GM23338 (cell line): ENCODE measurements at regions not wholly inside any gene's neighbourhood (a gene's known extent, or its start where the extent isn't known, plus 50 kb on each side); places are given as distances from the start of the nearest gene placed in this dataset.

ENCODE experiments used
- ATAC-seq: fragments of 200-7000 bp; cut with Tn5 transposase; 3 replicates; pipeline ENCODE4 v1.9.1; 2020
- DNase-seq: peaks from one replicate; pipeline ENCODE4 v3.0.0-alpha.2; 2015; ENCODE audit warnings: low spot score
- H2AFZ ChIP-seq: fragments of 200-600 bp; sonication (generic); 2 replicates; pipeline ENCODE4 v1.8.0; 2016; ENCODE audit warnings: antibody characterized with exemption, mild to moderate bottlenecking, moderate library complexity
- H3F3A ChIP-seq: fragments of 200-600 bp; sonication (generic); replicated peaks from 2 replicates; pipeline ENCODE4 v1.8.0; 2017; ENCODE audit warnings: antibody characterized with exemption, mixed run types, low read depth
- H3K27ac ChIP-seq: fragments of 200-600 bp; sonication (generic); 2 replicates; pipeline ENCODE4 v1.6.1; 2016; ENCODE audit warnings: low read depth
- H3K27me3 ChIP-seq: fragments of 200-600 bp; sonication (generic); 2 replicates; pipeline ENCODE4 v1.8.0; 2016; ENCODE audit warnings: mild to moderate bottlenecking, mixed run types, moderate library complexity; ENCODE audit not compliant: insufficient read depth
- H3K36me3 ChIP-seq: fragments of 200-600 bp; sonication (generic); 2 replicates; pipeline ENCODE4 v1.8.0; 2016; ENCODE audit warnings: mild to moderate bottlenecking; ENCODE audit not compliant: insufficient read depth
- H3K4me1 ChIP-seq: fragments of 200-600 bp; sonication (generic); 2 replicates; pipeline ENCODE4 v1.8.0; 2016; ENCODE audit warnings: mild to moderate bottlenecking, moderate library complexity; ENCODE audit not compliant: insufficient read depth
- H3K4me2 ChIP-seq: fragments of 200-600 bp; sonication (generic); 2 replicates; pipeline ENCODE4 v1.7.1; 2017; ENCODE audit warnings: mixed run types
- H3K4me3 ChIP-seq: fragments of 200-600 bp; sonication (generic); 2 replicates; pipeline ENCODE4 v1.6.1; 2016; ENCODE audit warnings: mixed run types
- H3K79me2 ChIP-seq: fragments of 200-600 bp; sonication (generic); replicated peaks from 2 replicates; pipeline ENCODE4 v1.8.0; 2017; ENCODE audit warnings: mild to moderate bottlenecking; ENCODE audit not compliant: insufficient read depth
- H3K9me2 ChIP-seq: fragments of 200-600 bp; sonication (generic); 2 replicates; pipeline ENCODE4 v1.8.0; 2017; ENCODE audit not compliant: insufficient read depth
- H4K20me1 ChIP-seq: fragments of 200-600 bp; sonication (generic); replicated peaks from 2 replicates; pipeline ENCODE4 v1.8.0; 2017; ENCODE audit warnings: mild to moderate bottlenecking; ENCODE audit not compliant: insufficient read depth
- H3K27ac Mint-ChIP-seq: 2 replicates; pipeline ENCODE4 v1.8.0; 2020; ENCODE audit warnings: inconsistent platforms, mild to moderate bottlenecking, moderate library complexity, mixed read lengths
- H3K27me3 Mint-ChIP-seq: 3 replicates; pipeline ENCODE4 v1.8.0; 2022; ENCODE audit warnings: low read depth, mild to moderate bottlenecking, moderate library complexity, mixed read lengths, inconsistent platforms; ENCODE audit not compliant: insufficient read depth, poor library complexity
- H3K36me3 Mint-ChIP-seq: 3 replicates; pipeline ENCODE4 v1.8.0; 2021; ENCODE audit warnings: low read depth, mild to moderate bottlenecking, inconsistent platforms, moderate library complexity, mixed read lengths
- H3K4me1 Mint-ChIP-seq: 3 replicates; pipeline ENCODE4 v1.8.0; 2020; ENCODE audit warnings: mild to moderate bottlenecking, inconsistent platforms, mixed read lengths
- H3K4me3 Mint-ChIP-seq: 3 replicates; pipeline ENCODE4 v1.8.0; 2021; ENCODE audit warnings: moderate library complexity, mild to moderate bottlenecking, inconsistent platforms, mixed read lengths
- H3K9me3 Mint-ChIP-seq: 3 replicates; pipeline ENCODE4 v1.8.0; 2020; ENCODE audit warnings: moderate library complexity, mild to moderate bottlenecking, inconsistent platforms, mixed read lengths
- CREB1 ChIP-seq: fragments of 250-450 bp; sonication (Bioruptor Pico); IDR thresholded peaks from 2 replicates; pipeline ENCODE4 v1.5.0; 2020; ENCODE audit warnings: low read depth, mild to moderate bottlenecking, moderate library complexity
- EZH2 ChIP-seq: fragments of 200-600 bp; sonication (generic); IDR thresholded peaks from one replicate; pipeline ENCODE4 v1.8.0; 2017; ENCODE audit warnings: antibody characterized with exemption, mild to moderate bottlenecking, low read depth; ENCODE audit not compliant: unreplicated experiment
- EZH2phosphoT487 ChIP-seq: fragments of 200-600 bp; sonication (generic); IDR thresholded peaks from one replicate; pipeline ENCODE4 v1.8.1; 2018; ENCODE audit warnings: antibody characterized with exemption; ENCODE audit not compliant: unreplicated experiment
- JUNB ChIP-seq: IDR thresholded peaks from one replicate; pipeline ENCODE4 v1.6.1; 2016; ENCODE audit warnings: antibody characterized with exemption; ENCODE audit not compliant: unreplicated experiment
- NANOG ChIP-seq: IDR thresholded peaks from 2 replicates; pipeline ENCODE4 v1.6.1; 2016; ENCODE audit warnings: antibody characterized with exemption, borderline replicate concordance
- POLR2AphosphoS5 ChIP-seq: IDR thresholded peaks from 2 replicates; pipeline ENCODE4 v1.6.1; 2016; ENCODE audit warnings: antibody characterized with exemption, low read depth
- STAT1 ChIP-seq: IDR thresholded peaks from one replicate; pipeline ENCODE4 v1.6.1; 2016; ENCODE audit warnings: antibody characterized with exemption; ENCODE audit not compliant: unreplicated experiment
- ZNF114 ChIP-seq: fragments of 250-450 bp; sonication (Bioruptor Pico); IDR thresholded peaks from 2 replicates; pipeline ENCODE4 v1.5.0; 2020; ENCODE audit warnings: mild to moderate bottlenecking, moderate library complexity
- ZNF331 ChIP-seq: fragments of 250-450 bp; sonication (Bioruptor Pico); IDR thresholded peaks from 2 replicates; pipeline ENCODE4 v1.5.0; 2020; ENCODE audit warnings: low read depth, mild to moderate bottlenecking, moderate library complexity
- TF ChIP-seq, protein P1 (sequence below): IDR thresholded peaks from one replicate; pipeline ENCODE4 v1.6.1; 2018; ENCODE audit warnings: antibody characterized with exemption; ENCODE audit not compliant: unreplicated experiment
- TF ChIP-seq, protein P2 (sequence below): IDR thresholded peaks from 2 replicates; pipeline ENCODE4 v1.6.1; 2016; ENCODE audit warnings: antibody characterized with exemption
- TF ChIP-seq, protein P3 (sequence below), 2 experiments: fragments of 200-600 bp in 1 of 2; sonication (generic) in 1 of 2; conservative IDR thresholded peaks; 2 replicates each; pipeline versions ENCODE4 v1.5.1 to v1.6.1; 2016 to 2017; ENCODE audit warnings: antibody characterized with exemption in 2 of 2, low read depth in 2 of 2, mild to moderate bottlenecking in 2 of 2, moderate library complexity in 1 of 2
- TF ChIP-seq, protein P4 (sequence below): fragments of 250-450 bp; sonication (Bioruptor Pico); IDR thresholded peaks from 2 replicates; pipeline ENCODE4 v1.5.0; 2020; ENCODE audit warnings: mild to moderate bottlenecking, moderate library complexity

DNA sequence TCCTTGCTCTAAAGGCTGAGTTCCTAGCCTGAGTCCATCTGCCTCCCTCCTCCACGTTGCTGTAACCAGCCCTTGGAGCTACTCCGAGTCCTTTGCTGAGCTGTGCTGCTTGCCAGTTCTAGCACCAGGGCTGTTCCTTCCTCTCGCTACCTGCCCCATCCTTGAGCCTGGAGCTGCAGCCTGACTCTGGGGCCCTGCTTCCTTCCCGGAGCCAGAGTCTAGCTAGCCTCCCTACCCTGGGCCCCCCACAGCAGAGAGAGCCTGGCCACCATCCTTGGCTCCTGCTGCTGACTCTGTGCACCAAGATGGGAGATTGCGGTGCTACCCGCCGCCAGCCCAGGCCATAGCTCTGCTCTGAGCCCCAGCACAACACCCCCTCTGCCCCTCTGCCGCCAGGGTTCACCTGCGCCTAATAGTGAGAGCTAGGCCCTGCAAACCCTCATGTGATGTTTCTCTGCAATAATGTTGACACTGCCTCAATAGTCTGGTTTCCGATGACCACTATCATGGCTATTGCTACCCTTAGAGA is 135.9 kb upstream of the ASB18 start:
- no peak for ATAC-seq
- H3K4me1 Mint-ChIP-seq: peaks cover 37% of the 10 kb centered on the region
- no peaks in the 10 kb centered on the region for H3F3A ChIP-seq
- H2AFZ ChIP-seq: no peak overlapping the region
- no peak overlapping the region for H3K4me3 Mint-ChIP-seq
- H3K4me3 ChIP-seq: no peak overlapping the region
- H3K27ac Mint-ChIP-seq: no peak overlapping the region
- H3K27me3 ChIP-seq: no peaks in the 10 kb centered on the region
- no peaks in the 10 kb centered on the region; the same call in 2 of the 3 replicates for H3K9me3 Mint-ChIP-seq
- no peaks in the 10 kb centered on the region for H4K20me1 ChIP-seq
- H3K36me3 Mint-ChIP-seq: no peaks in the 10 kb centered on the region
- H3K36me3 ChIP-seq: no peaks in the 10 kb centered on the region
- TF ChIP-seq, protein P1, sequence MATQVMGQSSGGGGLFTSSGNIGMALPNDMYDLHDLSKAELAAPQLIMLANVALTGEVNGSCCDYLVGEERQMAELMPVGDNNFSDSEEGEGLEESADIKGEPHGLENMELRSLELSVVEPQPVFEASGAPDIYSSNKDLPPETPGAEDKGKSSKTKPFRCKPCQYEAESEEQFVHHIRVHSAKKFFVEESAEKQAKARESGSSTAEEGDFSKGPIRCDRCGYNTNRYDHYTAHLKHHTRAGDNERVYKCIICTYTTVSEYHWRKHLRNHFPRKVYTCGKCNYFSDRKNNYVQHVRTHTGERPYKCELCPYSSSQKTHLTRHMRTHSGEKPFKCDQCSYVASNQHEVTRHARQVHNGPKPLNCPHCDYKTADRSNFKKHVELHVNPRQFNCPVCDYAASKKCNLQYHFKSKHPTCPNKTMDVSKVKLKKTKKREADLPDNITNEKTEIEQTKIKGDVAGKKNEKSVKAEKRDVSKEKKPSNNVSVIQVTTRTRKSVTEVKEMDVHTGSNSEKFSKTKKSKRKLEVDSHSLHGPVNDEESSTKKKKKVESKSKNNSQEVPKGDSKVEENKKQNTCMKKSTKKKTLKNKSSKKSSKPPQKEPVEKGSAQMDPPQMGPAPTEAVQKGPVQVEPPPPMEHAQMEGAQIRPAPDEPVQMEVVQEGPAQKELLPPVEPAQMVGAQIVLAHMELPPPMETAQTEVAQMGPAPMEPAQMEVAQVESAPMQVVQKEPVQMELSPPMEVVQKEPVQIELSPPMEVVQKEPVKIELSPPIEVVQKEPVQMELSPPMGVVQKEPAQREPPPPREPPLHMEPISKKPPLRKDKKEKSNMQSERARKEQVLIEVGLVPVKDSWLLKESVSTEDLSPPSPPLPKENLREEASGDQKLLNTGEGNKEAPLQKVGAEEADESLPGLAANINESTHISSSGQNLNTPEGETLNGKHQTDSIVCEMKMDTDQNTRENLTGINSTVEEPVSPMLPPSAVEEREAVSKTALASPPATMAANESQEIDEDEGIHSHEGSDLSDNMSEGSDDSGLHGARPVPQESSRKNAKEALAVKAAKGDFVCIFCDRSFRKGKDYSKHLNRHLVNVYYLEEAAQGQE: no peak
- TF ChIP-seq, protein P2, sequence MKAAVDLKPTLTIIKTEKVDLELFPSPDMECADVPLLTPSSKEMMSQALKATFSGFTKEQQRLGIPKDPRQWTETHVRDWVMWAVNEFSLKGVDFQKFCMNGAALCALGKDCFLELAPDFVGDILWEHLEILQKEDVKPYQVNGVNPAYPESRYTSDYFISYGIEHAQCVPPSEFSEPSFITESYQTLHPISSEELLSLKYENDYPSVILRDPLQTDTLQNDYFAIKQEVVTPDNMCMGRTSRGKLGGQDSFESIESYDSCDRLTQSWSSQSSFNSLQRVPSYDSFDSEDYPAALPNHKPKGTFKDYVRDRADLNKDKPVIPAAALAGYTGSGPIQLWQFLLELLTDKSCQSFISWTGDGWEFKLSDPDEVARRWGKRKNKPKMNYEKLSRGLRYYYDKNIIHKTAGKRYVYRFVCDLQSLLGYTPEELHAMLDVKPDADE: no peak
- TF ChIP-seq ZNF331 (CRISPR knock-in tag) (no peak), ZNF114 (CRISPR knock-in tag) (no peak), CREB1 (CRISPR knock-in tag) (no peak), EZH2phosphoT487 (no peak), NANOG (no peak), STAT1 (no peak), POLR2AphosphoS5 (no peak), EZH2 (no peak), JUNB (no peak)
- TF ChIP-seq, protein P3, sequence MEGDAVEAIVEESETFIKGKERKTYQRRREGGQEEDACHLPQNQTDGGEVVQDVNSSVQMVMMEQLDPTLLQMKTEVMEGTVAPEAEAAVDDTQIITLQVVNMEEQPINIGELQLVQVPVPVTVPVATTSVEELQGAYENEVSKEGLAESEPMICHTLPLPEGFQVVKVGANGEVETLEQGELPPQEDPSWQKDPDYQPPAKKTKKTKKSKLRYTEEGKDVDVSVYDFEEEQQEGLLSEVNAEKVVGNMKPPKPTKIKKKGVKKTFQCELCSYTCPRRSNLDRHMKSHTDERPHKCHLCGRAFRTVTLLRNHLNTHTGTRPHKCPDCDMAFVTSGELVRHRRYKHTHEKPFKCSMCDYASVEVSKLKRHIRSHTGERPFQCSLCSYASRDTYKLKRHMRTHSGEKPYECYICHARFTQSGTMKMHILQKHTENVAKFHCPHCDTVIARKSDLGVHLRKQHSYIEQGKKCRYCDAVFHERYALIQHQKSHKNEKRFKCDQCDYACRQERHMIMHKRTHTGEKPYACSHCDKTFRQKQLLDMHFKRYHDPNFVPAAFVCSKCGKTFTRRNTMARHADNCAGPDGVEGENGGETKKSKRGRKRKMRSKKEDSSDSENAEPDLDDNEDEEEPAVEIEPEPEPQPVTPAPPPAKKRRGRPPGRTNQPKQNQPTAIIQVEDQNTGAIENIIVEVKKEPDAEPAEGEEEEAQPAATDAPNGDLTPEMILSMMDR (conservative IDR thresholded peaks at IDR 0.05; ENCODE audit: low read depth in 2 of 2): no peak
- TF ChIP-seq, protein P4, sequence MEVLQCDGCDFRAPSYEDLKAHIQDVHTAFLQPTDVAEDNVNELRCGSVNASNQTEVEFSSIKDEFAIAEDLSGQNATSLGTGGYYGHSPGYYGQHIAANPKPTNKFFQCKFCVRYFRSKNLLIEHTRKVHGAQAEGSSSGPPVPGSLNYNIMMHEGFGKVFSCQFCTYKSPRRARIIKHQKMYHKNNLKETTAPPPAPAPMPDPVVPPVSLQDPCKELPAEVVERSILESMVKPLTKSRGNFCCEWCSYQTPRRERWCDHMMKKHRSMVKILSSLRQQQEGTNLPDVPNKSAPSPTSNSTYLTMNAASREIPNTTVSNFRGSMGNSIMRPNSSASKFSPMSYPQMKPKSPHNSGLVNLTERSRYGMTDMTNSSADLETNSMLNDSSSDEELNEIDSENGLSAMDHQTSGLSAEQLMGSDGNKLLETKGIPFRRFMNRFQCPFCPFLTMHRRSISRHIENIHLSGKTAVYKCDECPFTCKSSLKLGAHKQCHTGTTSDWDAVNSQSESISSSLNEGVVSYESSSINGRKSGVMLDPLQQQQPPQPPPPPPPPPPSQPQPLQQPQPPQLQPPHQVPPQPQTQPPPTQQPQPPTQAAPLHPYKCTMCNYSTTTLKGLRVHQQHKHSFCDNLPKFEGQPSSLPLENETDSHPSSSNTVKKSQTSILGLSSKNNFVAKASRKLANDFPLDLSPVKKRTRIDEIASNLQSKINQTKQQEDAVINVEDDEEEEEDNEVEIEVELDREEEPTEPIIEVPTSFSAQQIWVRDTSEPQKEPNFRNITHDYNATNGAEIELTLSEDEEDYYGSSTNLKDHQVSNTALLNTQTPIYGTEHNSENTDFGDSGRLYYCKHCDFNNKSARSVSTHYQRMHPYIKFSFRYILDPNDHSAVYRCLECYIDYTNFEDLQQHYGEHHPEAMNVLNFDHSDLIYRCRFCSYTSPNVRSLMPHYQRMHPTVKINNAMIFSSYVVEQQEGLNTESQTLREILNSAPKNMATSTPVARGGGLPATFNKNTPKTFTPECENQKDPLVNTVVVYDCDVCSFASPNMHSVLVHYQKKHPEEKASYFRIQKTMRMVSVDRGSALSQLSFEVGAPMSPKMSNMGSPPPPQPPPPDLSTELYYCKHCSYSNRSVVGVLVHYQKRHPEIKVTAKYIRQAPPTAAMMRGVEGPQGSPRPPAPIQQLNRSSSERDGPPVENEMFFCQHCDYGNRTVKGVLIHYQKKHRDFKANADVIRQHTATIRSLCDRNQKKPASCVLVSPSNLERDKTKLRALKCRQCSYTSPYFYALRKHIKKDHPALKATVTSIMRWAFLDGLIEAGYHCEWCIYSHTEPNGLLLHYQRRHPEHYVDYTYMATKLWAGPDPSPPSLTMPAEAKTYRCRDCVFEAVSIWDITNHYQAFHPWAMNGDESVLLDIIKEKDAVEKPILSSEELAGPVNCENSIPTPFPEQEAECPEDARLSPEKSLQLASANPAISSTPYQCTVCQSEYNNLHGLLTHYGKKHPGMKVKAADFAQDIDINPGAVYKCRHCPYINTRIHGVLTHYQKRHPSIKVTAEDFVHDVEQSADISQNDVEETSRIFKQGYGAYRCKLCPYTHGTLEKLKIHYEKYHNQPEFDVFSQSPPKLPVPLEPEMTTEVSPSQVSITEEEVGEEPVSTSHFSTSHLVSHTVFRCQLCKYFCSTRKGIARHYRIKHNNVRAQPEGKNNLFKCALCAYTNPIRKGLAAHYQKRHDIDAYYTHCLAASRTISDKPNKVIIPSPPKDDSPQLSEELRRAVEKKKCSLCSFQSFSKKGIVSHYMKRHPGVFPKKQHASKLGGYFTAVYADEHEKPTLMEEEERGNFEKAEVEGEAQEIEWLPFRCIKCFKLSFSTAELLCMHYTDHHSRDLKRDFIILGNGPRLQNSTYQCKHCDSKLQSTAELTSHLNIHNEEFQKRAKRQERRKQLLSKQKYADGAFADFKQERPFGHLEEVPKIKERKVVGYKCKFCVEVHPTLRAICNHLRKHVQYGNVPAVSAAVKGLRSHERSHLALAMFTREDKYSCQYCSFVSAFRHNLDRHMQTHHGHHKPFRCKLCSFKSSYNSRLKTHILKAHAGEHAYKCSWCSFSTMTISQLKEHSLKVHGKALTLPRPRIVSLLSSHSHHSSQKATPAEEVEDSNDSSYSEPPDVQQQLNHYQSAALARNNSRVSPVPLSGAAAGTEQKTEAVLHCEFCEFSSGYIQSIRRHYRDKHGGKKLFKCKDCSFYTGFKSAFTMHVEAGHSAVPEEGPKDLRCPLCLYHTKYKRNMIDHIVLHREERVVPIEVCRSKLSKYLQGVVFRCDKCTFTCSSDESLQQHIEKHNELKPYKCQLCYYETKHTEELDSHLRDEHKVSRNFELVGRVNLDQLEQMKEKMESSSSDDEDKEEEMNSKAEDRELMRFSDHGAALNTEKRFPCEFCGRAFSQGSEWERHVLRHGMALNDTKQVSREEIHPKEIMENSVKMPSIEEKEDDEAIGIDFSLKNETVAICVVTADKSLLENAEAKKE: no peak
- H3K79me2 ChIP-seq: no peaks in the 10 kb centered on the region
- DNase-seq: no peak
- H3K4me1 ChIP-seq: peaks cover 12% of the 10 kb centered on the region
- no peaks in the 10 kb centered on the region for H3K9me2 ChIP-seq
- peaks cover 4% of the 10 kb centered on the region for H3K27me3 Mint-ChIP-seq
- no peak overlapping the region for H3K27ac ChIP-seq
- H3K4me2 ChIP-seq: no peak overlapping the region
